Fibroblast of pulmonary artery (primary cell): ENCODE measurements at regions not wholly inside any gene's neighbourhood (a gene's known extent, or its start where the extent isn't known, plus 50 kb on each side); places are given as distances from the start of the nearest gene placed in this dataset.

Experiments
- DNase-seq: peaks from one replicate; pipeline ENCODE4 v3.0.0-alpha.2; 2010; ENCODE audit warnings: low read depth
- H3K4me3 ChIP-seq: replicated peaks from 2 replicates; pipeline ENCODE4 v1.5.1; 2011; ENCODE audit warnings: low read depth, mild to moderate bottlenecking, control low read depth, low read length, moderate library complexity
- TF ChIP-seq, protein P1 (sequence below): IDR thresholded peaks from 2 replicates; pipeline ENCODE4 v1.5.1; 2011; ENCODE audit warnings: mild to moderate bottlenecking, control low read depth, low read length, inconsistent platforms; ENCODE audit errors: missing control alignments

GRCh38 chr12:124227951-124228711 is 66.8 kb upstream of the RFLNA start:
- no peak for DNase-seq
- TF ChIP-seq, protein P1, sequence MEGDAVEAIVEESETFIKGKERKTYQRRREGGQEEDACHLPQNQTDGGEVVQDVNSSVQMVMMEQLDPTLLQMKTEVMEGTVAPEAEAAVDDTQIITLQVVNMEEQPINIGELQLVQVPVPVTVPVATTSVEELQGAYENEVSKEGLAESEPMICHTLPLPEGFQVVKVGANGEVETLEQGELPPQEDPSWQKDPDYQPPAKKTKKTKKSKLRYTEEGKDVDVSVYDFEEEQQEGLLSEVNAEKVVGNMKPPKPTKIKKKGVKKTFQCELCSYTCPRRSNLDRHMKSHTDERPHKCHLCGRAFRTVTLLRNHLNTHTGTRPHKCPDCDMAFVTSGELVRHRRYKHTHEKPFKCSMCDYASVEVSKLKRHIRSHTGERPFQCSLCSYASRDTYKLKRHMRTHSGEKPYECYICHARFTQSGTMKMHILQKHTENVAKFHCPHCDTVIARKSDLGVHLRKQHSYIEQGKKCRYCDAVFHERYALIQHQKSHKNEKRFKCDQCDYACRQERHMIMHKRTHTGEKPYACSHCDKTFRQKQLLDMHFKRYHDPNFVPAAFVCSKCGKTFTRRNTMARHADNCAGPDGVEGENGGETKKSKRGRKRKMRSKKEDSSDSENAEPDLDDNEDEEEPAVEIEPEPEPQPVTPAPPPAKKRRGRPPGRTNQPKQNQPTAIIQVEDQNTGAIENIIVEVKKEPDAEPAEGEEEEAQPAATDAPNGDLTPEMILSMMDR: no peak
- no peak overlapping the region for H3K4me3 ChIP-seq

GRCh38 chr12:124229520-124229919 is 65.4 kb upstream of the RFLNA start:
- TF ChIP-seq, protein P1: no peak
- no peak overlapping the region for H3K4me3 ChIP-seq
- DNase-seq: no peak

- TF ChIP-seq, protein P1: no peak
- DNase-seq: no peak
- no peak overlapping the region for H3K4me3 ChIP-seq
These were observed 64.7 kb upstream of the RFLNA start for GRCh38 chr12:124230117-124230757.

GRCh38 chr12:124230789-124231188 is 64.1 kb upstream of the RFLNA start:
- DNase-seq: no peak
- H3K4me3 ChIP-seq: no peak overlapping the region
- TF ChIP-seq, protein P1: no peak

- H3K4me3 ChIP-seq: no peak overlapping the region
- TF ChIP-seq, protein P1: no peak
- DNase-seq: no peak
These were observed 62.8 kb upstream of the RFLNA start for GRCh38 chr12:124231980-124232653.

- no peak overlapping the region for H3K4me3 ChIP-seq
- DNase-seq: peak; percentile 22
- TF ChIP-seq, protein P1: no peak
These were observed 62.3 kb upstream of the RFLNA start for GRCh38 chr12:124232654-124232987.
